IMR-90 (cell line): ENCODE measurements at regions not wholly inside any gene's neighbourhood (a gene's known extent, or its start where the extent isn't known, plus 50 kb on each side); places are given as distances from the start of the nearest gene placed in this dataset.

Experiments
- ATAC-seq: fragments of 200-7000 bp; cut with Tn5 transposase; 2 replicates; pipeline ENCODE4 v1.9.1; 2020; ENCODE audit warnings: low read depth, mild to moderate bottlenecking, moderate library complexity
- BruUV-seq: library from RNA; stranded (reverse); fragments of 400-500 nt; replicated peaks from 2 replicates; lab custom pipeline; 2021; lab: Mats Ljungman, UMichigan
- CTCF ChIA-PET: fragments of 300-600 bp; formaldehyde crosslinking; extraction: SDS; loops from one replicate; lab custom pipeline; 2021; ENCODE audit warnings: antibody characterized with exemption; lab: Yijun Ruan, JAX
- POLR2A ChIA-PET: fragments of 300-600 bp; sonication (Branson Sonifier 250); formaldehyde crosslinking; loops from one replicate; lab custom pipeline; 2022; ENCODE audit warnings: antibody characterized with exemption; ENCODE audit not compliant: unreplicated experiment; lab: Charles Lee
- DNase-seq: peaks from one replicate; pipeline ENCODE4 v3.0.0; 2013
- H2AFZ ChIP-seq: replicated peaks from 2 replicates; pipeline ENCODE3; 2013; ENCODE audit warnings: low read length, mild to moderate bottlenecking; ENCODE audit not compliant: poor library complexity
- H2AK5ac ChIP-seq: 2 replicates; pipeline ENCODE4 v1.6.1; 2013; ENCODE audit warnings: low read depth, low read length, inconsistent platforms
- H2AK9ac ChIP-seq: replicated peaks from 2 replicates; pipeline ENCODE3; 2013; ENCODE audit warnings: mild to moderate bottlenecking, low read depth, low read length, moderate library complexity; ENCODE audit not compliant: poor library complexity
- H2BK120ac ChIP-seq: 2 replicates; pipeline ENCODE4 v1.6.1; 2013; ENCODE audit warnings: low read depth, low read length, inconsistent platforms
- H2BK15ac ChIP-seq: 3 replicates; pipeline ENCODE4 v1.6.1; 2013; ENCODE audit warnings: low read depth, low read length, inconsistent platforms
- H2BK20ac ChIP-seq: 2 replicates; pipeline ENCODE4 v1.6.1; 2013; ENCODE audit warnings: low read depth, mild to moderate bottlenecking, inconsistent platforms, low read length, moderate library complexity
- H2BK5ac ChIP-seq: 2 replicates; pipeline ENCODE4 v1.6.1; 2013; ENCODE audit warnings: mild to moderate bottlenecking, low read depth, low read length, inconsistent platforms; ENCODE audit not compliant: poor library complexity, severe bottlenecking
- H3K14ac ChIP-seq: replicated peaks from 2 replicates; pipeline ENCODE4 v1.6.1; 2013; ENCODE audit warnings: low read depth, low read length, inconsistent platforms
- H3K18ac ChIP-seq: 2 replicates; pipeline ENCODE4 v1.6.1; 2013; ENCODE audit warnings: low read depth, low read length, control low read depth
- H3K23ac ChIP-seq: 2 replicates; pipeline ENCODE4 v1.6.1; 2013; ENCODE audit warnings: low read depth, low read length, inconsistent platforms
- H3K27ac ChIP-seq: 2 replicates; pipeline ENCODE4 v1.5.1; 2013; ENCODE audit warnings: mild to moderate bottlenecking, control low read depth, low read length; ENCODE audit not compliant: insufficient read depth
- H3K27me3 ChIP-seq: 2 replicates; pipeline ENCODE4 v1.6.1; 2013; ENCODE audit warnings: low read length; ENCODE audit not compliant: control insufficient read depth, insufficient read depth
- H3K36me3 ChIP-seq: 2 replicates; pipeline ENCODE4 v1.6.1; 2013; ENCODE audit warnings: low read length, mixed read lengths; ENCODE audit not compliant: control insufficient read depth, insufficient read depth
- H3K4ac ChIP-seq: 2 replicates; pipeline ENCODE4 v1.6.1; 2013; ENCODE audit warnings: low read depth, low read length, inconsistent platforms
- H3K4me1 ChIP-seq: 2 replicates; pipeline ENCODE4 v1.6.1; 2013; ENCODE audit warnings: low read length, mixed read lengths; ENCODE audit not compliant: control insufficient read depth, insufficient read depth
- H3K4me2 ChIP-seq: 2 replicates; pipeline ENCODE4 v1.6.1; 2013; ENCODE audit warnings: low read depth, mild to moderate bottlenecking, control low read depth, low read length, moderate library complexity
- H3K4me3 ChIP-seq: 2 replicates; pipeline ENCODE4 v1.5.1; 2013; ENCODE audit warnings: low read depth, mild to moderate bottlenecking, control low read depth, low read length, moderate library complexity; ENCODE audit not compliant: insufficient read depth
- H3K56ac ChIP-seq: 2 replicates; pipeline ENCODE4 v1.6.1; 2013; ENCODE audit warnings: low read length, inconsistent platforms; ENCODE audit not compliant: insufficient read depth; ENCODE audit errors: extremely low read depth
- H3K79me1 ChIP-seq, 2 experiments: 2 replicates each; pipeline ENCODE4 v1.6.1; 2013; ENCODE audit warnings: low read length in 2 of 2, inconsistent platforms in 1 of 2, low read depth in 1 of 2
- H3K9ac ChIP-seq: 2 replicates; pipeline ENCODE4 v1.6.1; 2013; ENCODE audit warnings: low read depth, low read length, control low read depth
- H3K9me1 ChIP-seq: 2 replicates; pipeline ENCODE4 v1.6.1; 2013; ENCODE audit warnings: low read length, inconsistent platforms; ENCODE audit not compliant: insufficient read depth
- H3K9me3 ChIP-seq: 2 replicates; pipeline ENCODE4 v1.6.1; 2013; ENCODE audit warnings: low read length; ENCODE audit not compliant: control insufficient read depth, insufficient read depth
- H4K20me1 ChIP-seq: 2 replicates; pipeline ENCODE4 v1.6.1; 2013; ENCODE audit warnings: low read length, inconsistent platforms; ENCODE audit not compliant: insufficient read depth
- H4K5ac ChIP-seq: 2 replicates; pipeline ENCODE4 v1.6.1; 2013; ENCODE audit warnings: mild to moderate bottlenecking, low read depth, low read length, control low read depth
- H4K8ac ChIP-seq, 2 experiments: 2 replicates each; pipeline ENCODE4 v1.6.1; 2013; ENCODE audit warnings: low read depth in 2 of 2, low read length in 2 of 2, control low read depth in 1 of 2, inconsistent platforms in 1 of 2
- H4K91ac ChIP-seq: 2 replicates; pipeline ENCODE4 v1.6.1; 2013; ENCODE audit warnings: low read depth, low read length, inconsistent platforms; ENCODE audit not compliant: insufficient read depth
- CEBPB ChIP-seq: IDR thresholded peaks from 2 replicates; pipeline ENCODE4 v1.6.1; 2012; ENCODE audit warnings: low read depth, low read length, improper control_type of control experiment
- CTCF ChIP-seq: conservative IDR thresholded peaks from 2 replicates; pipeline ENCODE4 v1.5.1; 2012; ENCODE audit warnings: mild to moderate bottlenecking, low read depth, low read length, improper control_type of control experiment
- ELK1 ChIP-seq: fragments of 150-350 bp; IDR thresholded peaks from 2 replicates; pipeline ENCODE4 v1.6.1; 2016; ENCODE audit warnings: low read depth, mild to moderate bottlenecking, low read length, moderate library complexity, borderline replicate concordance
- MAFK ChIP-seq: IDR thresholded peaks from 2 replicates; pipeline ENCODE4 v1.6.1; 2012; ENCODE audit warnings: low read depth, low read length, improper control_type of control experiment
- MAZ ChIP-seq: IDR thresholded peaks from 2 replicates; pipeline ENCODE4 v1.6.1; 2012; ENCODE audit warnings: low read depth, mild to moderate bottlenecking, low read length, improper control_type of control experiment, moderate library complexity, borderline replicate concordance
- MXI1 ChIP-seq: IDR thresholded peaks from 2 replicates; pipeline ENCODE4 v1.6.1; 2012; ENCODE audit warnings: low read depth, mild to moderate bottlenecking, low read length, moderate library complexity, borderline replicate concordance
- NFE2L2 ChIP-seq: fragments of 150-350 bp; IDR thresholded peaks from 2 replicates; pipeline ENCODE4 v1.6.1; 2016; ENCODE audit warnings: low read depth, mild to moderate bottlenecking, low read length
- RAD21 ChIP-seq: IDR thresholded peaks from 2 replicates; pipeline ENCODE4 v1.6.1; 2012; ENCODE audit warnings: low read length, improper control_type of control experiment
- RCOR1 ChIP-seq: IDR thresholded peaks from 2 replicates; pipeline ENCODE4 v1.6.1; 2012; ENCODE audit warnings: mild to moderate bottlenecking, low read length, improper control_type of control experiment; ENCODE audit not compliant: insufficient replicate concordance
- RFX5 ChIP-seq: IDR thresholded peaks from 2 replicates; pipeline ENCODE4 v1.8.0; 2012; ENCODE audit warnings: low read depth, mild to moderate bottlenecking, low read length, moderate library complexity
- SMC3 ChIP-seq: fragments of 150-350 bp; IDR thresholded peaks from 2 replicates; pipeline ENCODE4 v1.6.1; 2016; ENCODE audit warnings: low read depth, mild to moderate bottlenecking, antibody characterized with exemption, low read length, moderate library complexity
- dilution Hi-C: fragments of 300-500 bp; cut with HindIII; formaldehyde crosslinking; loops from one replicate; pipeline ENCODE4 v1.14.3; 2018; ENCODE audit warnings: low sequenced_read_pairs; ENCODE audit not compliant: unreplicated experiment
- in situ Hi-C: fragments of 300-500 bp; cut with MboI; formaldehyde crosslinking; loops from 3 replicates; pipeline ENCODE4 v1.14.3; 2019; ENCODE audit warnings: low sequenced_read_pairs, inconsistent platforms, mixed read lengths
- intact Hi-C: fragments of 100-400 bp; cut with micrococcal nuclease; formaldehyde crosslinking; loops from 2 replicates; pipeline ENCODE4 v1.10.0; 2022
- TF ChIP-seq, protein P1 (sequence below): fragments of 150-350 bp; IDR thresholded peaks from 2 replicates; pipeline ENCODE4 v1.6.1; 2017; ENCODE audit warnings: mild to moderate bottlenecking, antibody characterized with exemption, low read length, low read depth

DNA sequence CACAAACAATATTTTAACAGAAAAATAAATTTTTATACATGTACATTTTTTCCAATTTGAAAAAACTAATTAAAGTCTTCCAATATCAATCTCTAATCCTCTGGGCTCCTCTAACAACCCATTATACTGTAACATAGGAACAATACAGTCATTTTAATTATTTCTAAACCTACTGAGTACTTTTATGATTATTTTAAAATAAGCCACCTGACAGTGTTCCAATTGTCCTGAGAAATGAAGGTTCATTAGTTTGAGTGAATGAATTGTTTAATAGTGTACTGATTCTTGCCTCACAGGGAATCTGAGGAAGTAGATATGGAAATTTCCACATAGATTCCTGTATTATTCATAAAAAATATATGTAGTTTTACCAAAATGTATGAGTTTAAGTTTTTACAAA is 123.1 kb upstream of the EYS start:
- Histone ChIP-seq H2AFZ (no peak overlapping the region), H3K79me1 (no peaks in the 10 kb centered on the region), H4K8ac (no peak overlapping the region), H2BK120ac (no peak overlapping the region), H3K36me3 (no peaks in the 10 kb centered on the region), H2AK5ac (no peak overlapping the region), H2BK15ac (no peak overlapping the region), H3K4ac (no peak overlapping the region), H3K27me3 (no peaks in the 10 kb centered on the region), H3K4me1 (no peaks in the 10 kb centered on the region), H3K9ac (no peak overlapping the region), H2BK20ac (no peak overlapping the region), H2AK9ac (no peak overlapping the region), H3K23ac (no peak overlapping the region), H3K14ac (no peak overlapping the region), H3K4me3 (no peak overlapping the region), H2BK5ac (no peak overlapping the region), H4K91ac (no peak overlapping the region), H4K5ac (no peak overlapping the region), H3K4me2 (no peak overlapping the region), H3K9me3 (peaks cover 4% of the 10 kb centered on the region; the same call in 1 of the 2 replicates), H4K20me1 (no peaks in the 10 kb centered on the region), H3K27ac (no peak overlapping the region), H3K18ac (no peak overlapping the region), H3K9me1 (no peaks in the 10 kb centered on the region), H3K56ac (no peak overlapping the region)
- intact Hi-C loops = no loop called here
- POLR2A ChIA-PET = no interaction called here
- dilution Hi-C loops = no loop called here
- in situ Hi-C loops = no loop called here
- TF ChIP-seq MAZ (no peak), MAFK (no peak), CTCF (no peak), RFX5 (no peak), SMC3 (no peak), CEBPB (no peak), RCOR1 (no peak), ELK1 (no peak), RAD21 (no peak), NFE2L2 (no peak), MXI1 (no peak)
- TF ChIP-seq, protein P1, sequence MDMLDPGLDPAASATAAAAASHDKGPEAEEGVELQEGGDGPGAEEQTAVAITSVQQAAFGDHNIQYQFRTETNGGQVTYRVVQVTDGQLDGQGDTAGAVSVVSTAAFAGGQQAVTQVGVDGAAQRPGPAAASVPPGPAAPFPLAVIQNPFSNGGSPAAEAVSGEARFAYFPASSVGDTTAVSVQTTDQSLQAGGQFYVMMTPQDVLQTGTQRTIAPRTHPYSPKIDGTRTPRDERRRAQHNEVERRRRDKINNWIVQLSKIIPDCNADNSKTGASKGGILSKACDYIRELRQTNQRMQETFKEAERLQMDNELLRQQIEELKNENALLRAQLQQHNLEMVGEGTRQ = no peak
- DNase-seq (no peak), ATAC-seq (no peak)
- BruUV-seq = no TSS peak
- CTCF ChIA-PET = no interaction called here
